ENCODE measurements at regions not wholly inside any gene's neighbourhood (a gene's known extent, or its start where the extent isn't known, plus 50 kb on each side); places are given as distances from the start of the nearest gene placed in this dataset.

DNA sequence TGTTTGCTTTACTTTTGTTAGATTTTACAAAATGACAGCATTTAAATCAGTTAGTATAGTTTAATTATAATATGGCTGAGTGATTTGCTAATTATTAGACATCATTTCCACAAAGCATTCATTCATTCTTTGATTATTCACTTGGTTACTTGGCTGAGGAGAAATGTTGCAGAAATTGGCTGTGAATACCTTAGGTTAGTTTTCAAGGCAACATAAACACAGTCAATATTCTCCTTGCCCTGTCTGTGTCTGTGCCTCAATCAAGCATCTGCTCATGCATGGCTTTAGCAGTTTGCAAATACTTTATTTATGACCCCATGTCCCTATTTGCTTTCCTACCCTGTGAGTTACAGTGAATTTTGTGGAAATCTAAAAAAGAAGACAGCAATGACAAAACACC lies 718.3 kb downstream of the EPM2A start:
- TF ChIP-seq, protein P1, sequence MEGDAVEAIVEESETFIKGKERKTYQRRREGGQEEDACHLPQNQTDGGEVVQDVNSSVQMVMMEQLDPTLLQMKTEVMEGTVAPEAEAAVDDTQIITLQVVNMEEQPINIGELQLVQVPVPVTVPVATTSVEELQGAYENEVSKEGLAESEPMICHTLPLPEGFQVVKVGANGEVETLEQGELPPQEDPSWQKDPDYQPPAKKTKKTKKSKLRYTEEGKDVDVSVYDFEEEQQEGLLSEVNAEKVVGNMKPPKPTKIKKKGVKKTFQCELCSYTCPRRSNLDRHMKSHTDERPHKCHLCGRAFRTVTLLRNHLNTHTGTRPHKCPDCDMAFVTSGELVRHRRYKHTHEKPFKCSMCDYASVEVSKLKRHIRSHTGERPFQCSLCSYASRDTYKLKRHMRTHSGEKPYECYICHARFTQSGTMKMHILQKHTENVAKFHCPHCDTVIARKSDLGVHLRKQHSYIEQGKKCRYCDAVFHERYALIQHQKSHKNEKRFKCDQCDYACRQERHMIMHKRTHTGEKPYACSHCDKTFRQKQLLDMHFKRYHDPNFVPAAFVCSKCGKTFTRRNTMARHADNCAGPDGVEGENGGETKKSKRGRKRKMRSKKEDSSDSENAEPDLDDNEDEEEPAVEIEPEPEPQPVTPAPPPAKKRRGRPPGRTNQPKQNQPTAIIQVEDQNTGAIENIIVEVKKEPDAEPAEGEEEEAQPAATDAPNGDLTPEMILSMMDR (IDR thresholded peaks at IDR 0.05), result no peak
- no peak for TF ChIP-seq POLR2A (IDR thresholded peaks at IDR 0.05)
- TF ChIP-seq POLR2AphosphoS5 (IDR thresholded peaks at IDR 0.05), result no peak
